ENCODE measurements at regions not wholly inside any gene's neighbourhood (a gene's known extent, or its start where the extent isn't known, plus 50 kb on each side); places are given as distances from the start of the nearest gene placed in this dataset.

DNA sequence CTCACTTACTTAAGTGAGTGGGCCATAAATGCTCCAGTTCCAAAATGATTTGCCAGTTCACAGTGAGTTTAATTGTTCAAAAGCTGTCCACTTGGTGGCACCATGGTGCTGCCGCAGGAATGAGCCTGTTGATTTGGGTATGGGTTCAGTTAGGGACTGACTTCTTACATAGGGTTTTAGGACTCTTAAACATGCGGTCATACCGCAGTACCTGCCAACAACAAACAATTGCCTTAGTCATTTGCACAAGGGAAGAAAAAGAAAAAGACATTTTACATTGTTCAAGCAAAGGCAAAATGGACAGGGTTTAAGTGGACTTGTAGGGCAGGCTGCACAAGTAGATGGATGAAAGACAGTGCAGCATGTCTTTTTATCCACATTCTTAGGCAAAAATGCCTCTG lies 80.0 kb upstream of the DBX2 start:
- Histone ChIP-seq H3K36me3 (replicated peaks in 1 of 2) (no peaks in the 10 kb centered on the region), H3K27ac (no peak overlapping the region), H3K4me3 (no peak overlapping the region), H3K4me1 (replicated peaks in 1 of 2) (no peaks in the 10 kb centered on the region), H3K9me3 (replicated peaks in 1 of 3) (no peaks in the 10 kb centered on the region), H3K27me3 (no peaks in the 10 kb centered on the region)
- TF ChIP-seq, protein P1, sequence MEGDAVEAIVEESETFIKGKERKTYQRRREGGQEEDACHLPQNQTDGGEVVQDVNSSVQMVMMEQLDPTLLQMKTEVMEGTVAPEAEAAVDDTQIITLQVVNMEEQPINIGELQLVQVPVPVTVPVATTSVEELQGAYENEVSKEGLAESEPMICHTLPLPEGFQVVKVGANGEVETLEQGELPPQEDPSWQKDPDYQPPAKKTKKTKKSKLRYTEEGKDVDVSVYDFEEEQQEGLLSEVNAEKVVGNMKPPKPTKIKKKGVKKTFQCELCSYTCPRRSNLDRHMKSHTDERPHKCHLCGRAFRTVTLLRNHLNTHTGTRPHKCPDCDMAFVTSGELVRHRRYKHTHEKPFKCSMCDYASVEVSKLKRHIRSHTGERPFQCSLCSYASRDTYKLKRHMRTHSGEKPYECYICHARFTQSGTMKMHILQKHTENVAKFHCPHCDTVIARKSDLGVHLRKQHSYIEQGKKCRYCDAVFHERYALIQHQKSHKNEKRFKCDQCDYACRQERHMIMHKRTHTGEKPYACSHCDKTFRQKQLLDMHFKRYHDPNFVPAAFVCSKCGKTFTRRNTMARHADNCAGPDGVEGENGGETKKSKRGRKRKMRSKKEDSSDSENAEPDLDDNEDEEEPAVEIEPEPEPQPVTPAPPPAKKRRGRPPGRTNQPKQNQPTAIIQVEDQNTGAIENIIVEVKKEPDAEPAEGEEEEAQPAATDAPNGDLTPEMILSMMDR (IDR thresholded peaks at IDR 0.05) = peak; percentile 45 to 71 (median 60)
- no peak for TF ChIP-seq POLR2A (IDR thresholded peaks at IDR 0.05)
- WGBS, 4 donors = 5 to 10% (median 6%) methylated on average over 3 of the region's 3 CpGs
- peak; percentile 33 to 66 (median 39) for DNase-seq
- intact Hi-C loops (cut with DNase I) = no loop called here

DNA sequence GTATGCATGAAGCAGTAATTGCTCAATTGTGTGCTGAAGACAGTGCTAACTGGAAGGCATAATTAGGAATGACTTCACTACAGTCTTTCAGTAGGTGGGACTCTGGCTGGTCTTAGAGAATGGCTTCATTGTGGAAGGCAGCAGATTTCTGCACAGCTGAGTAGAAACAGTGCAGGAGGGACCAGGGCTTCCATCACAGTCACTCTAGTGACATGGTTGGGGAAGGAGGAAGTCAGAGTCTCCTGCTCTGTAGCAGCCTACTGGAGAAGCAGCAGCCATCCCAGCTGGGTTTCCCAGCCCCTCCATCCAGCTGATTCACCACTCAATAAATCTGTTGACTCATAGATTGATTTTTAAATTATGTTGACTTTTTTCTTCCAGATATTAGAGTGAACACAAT lies 80.6 kb upstream of the DBX2 start:
- Histone ChIP-seq H3K36me3 (replicated peaks in 1 of 2) (no peaks in the 10 kb centered on the region), H3K27ac (no peak overlapping the region), H3K27me3 (no peaks in the 10 kb centered on the region), H3K4me3 (no peak overlapping the region), H3K9me3 (replicated peaks in 1 of 3) (no peaks in the 10 kb centered on the region), H3K4me1 (replicated peaks in 1 of 2) (no peaks in the 10 kb centered on the region)
- TF ChIP-seq, protein P1 (IDR thresholded peaks at IDR 0.05) = no peak
- no peak for TF ChIP-seq POLR2A (IDR thresholded peaks at IDR 0.05)
- no peak for DNase-seq
- intact Hi-C loops (cut with DNase I) = no loop called here

DNA sequence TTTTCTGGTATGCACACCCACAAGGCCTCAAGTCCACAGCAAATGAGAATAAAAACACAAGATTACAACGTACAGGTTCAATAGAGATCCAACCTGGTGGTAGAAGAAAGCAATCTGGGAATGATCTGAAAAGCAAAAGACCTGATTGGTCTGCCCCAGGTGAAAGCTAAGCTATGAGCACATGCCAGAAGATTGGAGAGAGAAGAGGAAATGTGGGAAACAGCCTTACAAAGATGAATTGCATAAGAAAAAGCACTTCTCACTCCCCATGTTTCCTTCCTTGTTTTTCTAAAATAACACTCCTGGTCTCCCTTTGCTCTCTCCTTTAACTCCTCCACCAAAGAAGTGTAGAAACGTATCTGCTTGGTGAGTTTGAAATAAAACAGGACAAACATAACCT lies 77.3 kb upstream of the ANO6 start:
- no peak for TF ChIP-seq POLR2A (IDR thresholded peaks at IDR 0.05)
- TF ChIP-seq, protein P1 (IDR thresholded peaks at IDR 0.05) = no peak
- no peak overlapping the region for H3K27ac ChIP-seq
- H3K36me3 ChIP-seq (replicated peaks in 1 of 2) = no peaks in the 10 kb centered on the region
- no peaks in the 10 kb centered on the region for H3K27me3 ChIP-seq
- no peak overlapping the region for H3K4me3 ChIP-seq
- H3K9me3 ChIP-seq (replicated peaks in 1 of 3) = no peaks in the 10 kb centered on the region
- DNase-seq = no peak
- H3K4me1 ChIP-seq (replicated peaks in 1 of 2) = no peaks in the 10 kb centered on the region
- WGBS, 4 donors = 32 to 53% (median 41%) methylated on average over 2 of the region's 2 CpGs
- intact Hi-C loops (cut with DNase I) = no loop called here

DNA sequence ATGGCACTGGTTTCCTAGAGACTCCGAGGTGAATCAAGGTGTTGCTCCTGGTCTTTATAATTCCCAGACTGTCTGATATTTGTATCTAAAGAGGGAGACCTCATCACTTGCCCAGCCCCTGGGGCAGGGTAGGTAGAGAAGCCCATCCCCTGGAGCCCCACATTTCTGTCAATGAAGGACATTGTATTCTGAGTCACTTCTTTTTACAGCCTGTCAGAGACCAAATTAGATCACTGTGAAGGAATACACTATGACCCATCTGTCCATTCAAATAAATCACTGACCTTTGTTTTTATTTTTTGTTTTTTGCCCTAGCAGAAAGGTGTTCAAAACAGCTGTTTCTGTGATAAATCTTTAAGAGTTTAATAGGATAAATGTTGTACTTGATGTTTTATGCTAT lies 67.9 kb upstream of the ANO6 start:
- TF ChIP-seq POLR2A (IDR thresholded peaks at IDR 0.05) = no peak
- TF ChIP-seq, protein P1 (IDR thresholded peaks at IDR 0.05) = no peak
- H3K36me3 ChIP-seq (replicated peaks in 1 of 2) = no peaks in the 10 kb centered on the region
- DNase-seq = no peak
- intact Hi-C loops (cut with DNase I) = no loop called here
- H3K9me3 ChIP-seq (replicated peaks in 1 of 3) = no peaks in the 10 kb centered on the region
- no peak overlapping the region for H3K27ac ChIP-seq
- 75 to 85% (median 76%) methylated on average over 1 of the region's 1 CpG for WGBS, 4 donors
- no peak overlapping the region for H3K4me3 ChIP-seq
- H3K4me1 ChIP-seq (replicated peaks in 1 of 2) = no peaks in the 10 kb centered on the region
- H3K27me3 ChIP-seq = no peaks in the 10 kb centered on the region

Measured in adrenal gland (tissue), 9 donors.